ENCODE measurements at regions not wholly inside any gene's neighbourhood (a gene's known extent, or its start where the extent isn't known, plus 50 kb on each side); places are given as distances from the start of the nearest gene placed in this dataset.

DNA sequence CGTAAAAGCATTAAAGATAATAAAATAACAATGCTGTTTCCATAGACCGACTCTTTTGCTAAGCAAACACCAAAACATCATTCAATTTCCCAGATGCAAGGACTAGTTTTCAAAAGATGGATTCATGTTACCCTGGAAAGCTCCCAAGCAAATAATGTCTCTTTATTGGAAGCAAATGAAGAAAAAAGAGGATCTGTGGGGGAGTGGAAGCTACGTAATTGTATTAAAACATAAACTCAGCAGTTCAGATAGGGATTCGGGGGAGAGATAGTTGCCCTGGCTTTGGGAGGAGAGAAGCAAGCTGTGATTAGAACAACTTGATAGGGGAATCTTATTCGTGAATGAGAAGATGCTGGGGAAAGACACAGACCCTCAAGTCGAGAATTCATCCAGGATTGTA is 491.0 kb upstream of the CLINT1 start:
- Mint-ChIP-seq H3K4me3 (no peak overlapping the region), H3K27ac (no peak overlapping the region), H3K36me3 (no peaks in the 10 kb centered on the region), H3K4me1 (no peaks in the 10 kb centered on the region), H3K9me3 (peaks cover 3 to 4% of the 10 kb centered on the region in 2 donors), H3K27me3 (ENCODE audit: low read depth in 2 of 2) (peaks cover 0 to 5% of the 10 kb centered on the region in 2 donors)
- Histone ChIP-seq H3K36me3 (ENCODE audit: control insufficient read depth, insufficient read depth, low read length) (no peaks in the 10 kb centered on the region), H3K27me3 (ENCODE audit: control insufficient read depth, insufficient read depth, low read length) (no peaks in the 10 kb centered on the region), H3K27ac (ENCODE audit: low read length) (no peak overlapping the region), H3K4me3 (ENCODE audit: low read length) (no peak overlapping the region), H3K9me3 (ENCODE audit: control insufficient read depth, insufficient read depth, low read length) (no peaks in the 10 kb centered on the region), H3K4me1 (ENCODE audit: control insufficient read depth, insufficient read depth, low read length) (no peaks in the 10 kb centered on the region)
- DNase-seq (no peak), ATAC-seq (no peak)
- TF ChIP-seq, protein P1, sequence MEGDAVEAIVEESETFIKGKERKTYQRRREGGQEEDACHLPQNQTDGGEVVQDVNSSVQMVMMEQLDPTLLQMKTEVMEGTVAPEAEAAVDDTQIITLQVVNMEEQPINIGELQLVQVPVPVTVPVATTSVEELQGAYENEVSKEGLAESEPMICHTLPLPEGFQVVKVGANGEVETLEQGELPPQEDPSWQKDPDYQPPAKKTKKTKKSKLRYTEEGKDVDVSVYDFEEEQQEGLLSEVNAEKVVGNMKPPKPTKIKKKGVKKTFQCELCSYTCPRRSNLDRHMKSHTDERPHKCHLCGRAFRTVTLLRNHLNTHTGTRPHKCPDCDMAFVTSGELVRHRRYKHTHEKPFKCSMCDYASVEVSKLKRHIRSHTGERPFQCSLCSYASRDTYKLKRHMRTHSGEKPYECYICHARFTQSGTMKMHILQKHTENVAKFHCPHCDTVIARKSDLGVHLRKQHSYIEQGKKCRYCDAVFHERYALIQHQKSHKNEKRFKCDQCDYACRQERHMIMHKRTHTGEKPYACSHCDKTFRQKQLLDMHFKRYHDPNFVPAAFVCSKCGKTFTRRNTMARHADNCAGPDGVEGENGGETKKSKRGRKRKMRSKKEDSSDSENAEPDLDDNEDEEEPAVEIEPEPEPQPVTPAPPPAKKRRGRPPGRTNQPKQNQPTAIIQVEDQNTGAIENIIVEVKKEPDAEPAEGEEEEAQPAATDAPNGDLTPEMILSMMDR (IDR thresholded peaks at IDR 0.05), result no peak
- intact Hi-C loops (cut with micrococcal nuclease), result no loop called here
- 85% methylated on average over 5 of the region's 6 CpGs for WGBS (ENCODE audit: insufficient coverage)

DNA sequence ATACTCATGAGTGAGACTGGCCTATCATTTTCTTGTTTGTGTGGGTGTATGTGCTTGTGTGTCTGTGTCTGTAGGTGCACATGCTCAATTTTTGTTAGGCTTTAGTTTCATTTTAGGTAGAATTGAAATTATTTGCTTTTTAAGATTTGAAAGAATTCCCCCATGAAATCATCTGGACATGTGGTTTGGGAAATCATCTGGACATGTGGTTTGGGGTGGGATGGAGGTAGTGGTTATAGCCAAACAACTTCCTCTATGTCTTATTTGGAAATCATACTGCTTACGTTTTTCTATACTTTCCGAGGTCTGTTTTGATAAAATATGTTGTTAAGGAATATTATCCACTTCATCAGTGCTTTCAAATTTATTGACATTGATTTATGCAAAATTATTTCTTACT is 485.4 kb upstream of the CLINT1 start:
- H3K4me3 ChIP-seq (ENCODE audit: low read length), result no peak overlapping the region
- no peaks in the 10 kb centered on the region for H3K27me3 ChIP-seq (ENCODE audit: control insufficient read depth, insufficient read depth, low read length)
- no CpG with 5 or more reads among the region's 2 CpGs for WGBS (ENCODE audit: insufficient coverage)
- no peaks in the 10 kb centered on the region for H3K27me3 Mint-ChIP-seq (ENCODE audit: low read depth in 2 of 2)
- H3K27ac ChIP-seq (ENCODE audit: low read length), result no peak overlapping the region
- no peak overlapping the region for H3K27ac Mint-ChIP-seq
- TF ChIP-seq, protein P1 (IDR thresholded peaks at IDR 0.05), result no peak
- H3K9me3 ChIP-seq (ENCODE audit: control insufficient read depth, insufficient read depth, low read length), result no peaks in the 10 kb centered on the region
- H3K4me3 Mint-ChIP-seq, result no peak overlapping the region
- ATAC-seq (no peak), DNase-seq (no peak)
- no peaks in the 10 kb centered on the region for H3K4me1 Mint-ChIP-seq
- H3K36me3 Mint-ChIP-seq, result no peaks in the 10 kb centered on the region
- H3K36me3 ChIP-seq (ENCODE audit: control insufficient read depth, insufficient read depth, low read length), result no peaks in the 10 kb centered on the region
- H3K9me3 Mint-ChIP-seq, result peaks cover 3 to 4% of the 10 kb centered on the region in 2 donors
- H3K4me1 ChIP-seq (ENCODE audit: control insufficient read depth, insufficient read depth, low read length), result no peaks in the 10 kb centered on the region
- intact Hi-C loops (cut with micrococcal nuclease), result no loop called here

DNA sequence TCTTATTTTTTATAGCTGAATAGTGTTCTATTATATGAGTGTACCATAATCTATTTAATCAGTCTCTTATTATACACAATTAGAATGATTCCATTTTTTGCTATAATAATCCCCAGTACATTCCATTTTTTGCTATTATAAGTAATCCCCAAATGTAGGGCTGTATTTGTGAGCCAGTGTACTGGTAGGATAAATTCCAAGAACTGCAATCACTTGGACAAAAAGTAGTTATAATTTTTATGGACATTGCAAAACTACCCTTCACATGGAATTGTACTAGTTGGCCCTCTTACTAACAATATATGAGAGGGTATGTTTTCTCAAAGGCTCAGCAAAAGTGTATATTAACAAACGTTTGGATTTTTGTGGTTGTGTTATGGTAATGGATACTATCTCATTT is 481.7 kb upstream of the CLINT1 start:
- TF ChIP-seq, protein P1 (IDR thresholded peaks at IDR 0.05), result no peak
- H3K36me3 ChIP-seq (ENCODE audit: control insufficient read depth, insufficient read depth, low read length), result no peaks in the 10 kb centered on the region
- H3K9me3 Mint-ChIP-seq, result peaks cover 6% of the 10 kb centered on the region in 2 donors
- ATAC-seq (no peak), DNase-seq (no peak)
- no peak overlapping the region for H3K27ac Mint-ChIP-seq
- no peak overlapping the region for H3K4me3 ChIP-seq (ENCODE audit: low read length)
- no peaks in the 10 kb centered on the region for H3K27me3 Mint-ChIP-seq (ENCODE audit: low read depth in 2 of 2)
- intact Hi-C loops (cut with micrococcal nuclease), result no loop called here
- H3K27me3 ChIP-seq (ENCODE audit: control insufficient read depth, insufficient read depth, low read length), result no peaks in the 10 kb centered on the region
- H3K4me1 Mint-ChIP-seq, result no peaks in the 10 kb centered on the region
- H3K4me1 ChIP-seq (ENCODE audit: control insufficient read depth, insufficient read depth, low read length), result no peaks in the 10 kb centered on the region
- no peaks in the 10 kb centered on the region for H3K9me3 ChIP-seq (ENCODE audit: control insufficient read depth, insufficient read depth, low read length)
- no peak overlapping the region for H3K27ac ChIP-seq (ENCODE audit: low read length)
- WGBS (ENCODE audit: insufficient coverage), result no CpG with 5 or more reads among the region's 1 CpG
- no peak overlapping the region for H3K4me3 Mint-ChIP-seq
- no peaks in the 10 kb centered on the region for H3K36me3 Mint-ChIP-seq

DNA sequence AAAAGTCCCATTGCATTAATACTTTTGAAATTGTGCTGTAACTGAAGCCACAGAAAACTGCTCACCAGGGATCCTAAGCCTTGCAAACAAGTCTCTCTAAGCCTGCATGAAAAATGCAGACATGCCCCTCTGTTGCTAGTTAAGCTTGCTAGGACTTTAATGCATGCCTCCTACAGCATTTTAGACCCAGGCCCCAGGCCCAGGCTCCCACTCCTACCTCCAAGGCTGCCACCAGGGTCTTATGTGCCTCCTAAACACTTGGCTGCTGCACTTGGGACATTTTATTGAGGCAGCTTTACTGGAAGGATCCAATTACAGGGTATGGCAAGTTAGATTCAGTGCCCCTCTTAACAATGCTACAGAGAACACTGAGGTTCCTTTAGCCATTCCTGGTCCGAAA is 467.3 kb upstream of the CLINT1 start:
- no peaks in the 10 kb centered on the region for H3K4me1 Mint-ChIP-seq
- 100% methylated on average over 1 of the region's 1 CpG for WGBS (ENCODE audit: insufficient coverage)
- DNase-seq (no peak), ATAC-seq (no peak)
- no peak overlapping the region for H3K27ac ChIP-seq (ENCODE audit: low read length)
- H3K9me3 Mint-ChIP-seq, result peaks cover 6% of the 10 kb centered on the region in 2 donors
- H3K9me3 ChIP-seq (ENCODE audit: control insufficient read depth, insufficient read depth, low read length), result peaks cover 3% of the 10 kb centered on the region
- H3K36me3 ChIP-seq (ENCODE audit: control insufficient read depth, insufficient read depth, low read length), result no peaks in the 10 kb centered on the region
- intact Hi-C loops (cut with micrococcal nuclease), result no loop called here
- no peaks in the 10 kb centered on the region for H3K36me3 Mint-ChIP-seq
- H3K27ac Mint-ChIP-seq, result no peak overlapping the region
- no peak overlapping the region for H3K4me3 ChIP-seq (ENCODE audit: low read length)
- no peaks in the 10 kb centered on the region for H3K27me3 ChIP-seq (ENCODE audit: control insufficient read depth, insufficient read depth, low read length)
- H3K4me1 ChIP-seq (ENCODE audit: control insufficient read depth, insufficient read depth, low read length), result no peaks in the 10 kb centered on the region
- no peaks in the 10 kb centered on the region for H3K27me3 Mint-ChIP-seq (ENCODE audit: low read depth in 2 of 2)
- no peak overlapping the region for H3K4me3 Mint-ChIP-seq
- TF ChIP-seq, protein P1 (IDR thresholded peaks at IDR 0.05), result no peak

Measured in natural killer cell (primary cell).